GM21723 (cell line): ENCODE measurements at regions not wholly inside any gene's neighbourhood (a gene's known extent, or its start where the extent isn't known, plus 50 kb on each side); places are given as distances from the start of the nearest gene placed in this dataset.
"Not testable (repeated sequence)": the region's sequence is repeated elsewhere in the genome, so short reads cannot be mapped to it uniquely, and the experiment has no call there.

Source experiments
- ATAC-seq: cut with Tn5 transposase; IDR thresholded peaks from one replicate; pipeline ENCODE4 v1.9.1; 2021; ENCODE audit warnings: mild to moderate bottlenecking, moderate library complexity; ENCODE audit not compliant: unreplicated experiment

GRCh38 chr18:22694954-22695353 is 238.2 kb upstream of the RBBP8 start:
- ATAC-seq, result no peak

GRCh38 chr18:22695674-22696073 is 237.5 kb upstream of the RBBP8 start:
- ATAC-seq, result no peak

- no peak for ATAC-seq
These were observed 235.6 kb upstream of the RBBP8 start for GRCh38 chr18:22697561-22697960.

GRCh38 chr18:22698711-22699110 is 234.4 kb upstream of the RBBP8 start:
- no peak for ATAC-seq

- ATAC-seq, result no peak
These were observed 233.5 kb upstream of the RBBP8 start for GRCh38 chr18:22699629-22700028.

GRCh38 chr18:22700920-22701319 is 232.2 kb upstream of the RBBP8 start:
- ATAC-seq, result no peak

- ATAC-seq, result no peak
These were observed 231.8 kb upstream of the RBBP8 start for GRCh38 chr18:22701326-22701725.

- ATAC-seq, result no peak
These were observed 231.3 kb upstream of the RBBP8 start for GRCh38 chr18:22701795-22702194.

GRCh38 chr18:22702806-22703205 is 230.3 kb upstream of the RBBP8 start:
- no peak for ATAC-seq

- ATAC-seq, result peak; percentile 78
These were observed 229.1 kb upstream of the RBBP8 start for GRCh38 chr18:22703883-22704585.

- no peak for ATAC-seq
These were observed 228.6 kb upstream of the RBBP8 start for GRCh38 chr18:22704586-22704918.

GRCh38 chr18:22705328-22705727 is 227.8 kb upstream of the RBBP8 start:
- no peak for ATAC-seq

- not testable (repeated sequence) for ATAC-seq
These were observed 227.1 kb upstream of the RBBP8 start for GRCh38 chr18:22706025-22706424.

GRCh38 chr18:22709288-22710060 is 223.7 kb upstream of the RBBP8 start:
- ATAC-seq, result no peak

GRCh38 chr18:22710673-22711191 is 222.4 kb upstream of the RBBP8 start:
- no peak for ATAC-seq

GRCh38 chr18:22711192-22711685 is 221.9 kb upstream of the RBBP8 start:
- no peak for ATAC-seq

GRCh38 chr18:22713511-22713910 is 219.6 kb upstream of the RBBP8 start:
- no peak for ATAC-seq

GRCh38 chr18:22717536-22717935 is 215.6 kb upstream of the RBBP8 start:
- ATAC-seq, result not testable (repeated sequence)

- ATAC-seq, result no peak
These were observed 209.9 kb upstream of the RBBP8 start for GRCh38 chr18:22723221-22723620.

GRCh38 chr18:22723773-22724172 is 209.4 kb upstream of the RBBP8 start:
- ATAC-seq, result no peak

- no peak for ATAC-seq
These were observed 206.7 kb upstream of the RBBP8 start for GRCh38 chr18:22726469-22726868.

GRCh38 chr18:22728016-22728415 is 205.1 kb upstream of the RBBP8 start:
- no peak for ATAC-seq
